ENCODE measurements at regions not wholly inside any gene's neighbourhood (a gene's known extent, or its start where the extent isn't known, plus 50 kb on each side); places are given as distances from the start of the nearest gene placed in this dataset.

GRCh38 chr2:81250270-81250669, 945.7 kb upstream of the LRRTM1 start:
- H3F3A ChIP-seq (ENCODE audit: insufficient read depth) = no peaks in the 10 kb centered on the region
- H2AFZ ChIP-seq (ENCODE audit: low read depth, low read length, severe bottlenecking) = no peak overlapping the region
- TF ChIP-seq CTCF (IDR thresholded peaks at IDR 0.05; ENCODE audit: insufficient read depth, low read length, poor library complexity, severe bottlenecking) = no peak
- no peak for TF ChIP-seq EZH2phosphoT487 (conservative IDR thresholded peaks at IDR 0.05; ENCODE audit: low read length)
- H3K27ac ChIP-seq (ENCODE audit: low read depth, low read length) = no peak overlapping the region
- H3K4me3 ChIP-seq (ENCODE audit: insufficient read depth, low read length, poor library complexity, severe bottlenecking) = no peak overlapping the region
- H4K20me1 ChIP-seq (ENCODE audit: low read depth, low read length) = no peaks in the 10 kb centered on the region
- no peak overlapping the region for H3K4me2 ChIP-seq (ENCODE audit: low read depth, low read length, poor library complexity, severe bottlenecking)
- no peak overlapping the region for H3K9ac ChIP-seq (ENCODE audit: low read length)
- H3K79me2 ChIP-seq (ENCODE audit: insufficient read depth, low read length) = no peaks in the 10 kb centered on the region
- no peaks in the 10 kb centered on the region for H3K27me3 ChIP-seq (ENCODE audit: low read length)
- no peaks in the 10 kb centered on the region for H3K36me3 ChIP-seq (ENCODE audit: low read length)
- H3K9me3 ChIP-seq (ENCODE audit: insufficient read depth, low read length) = no peaks in the 10 kb centered on the region
- H3K9me2 ChIP-seq (replicated peaks; ENCODE audit: insufficient read depth, low read length) = no peaks in the 10 kb centered on the region

- Histone ChIP-seq H3K9me3 (ENCODE audit: insufficient read depth, low read length) (no peaks in the 10 kb centered on the region), H3K9me2 (replicated peaks; ENCODE audit: insufficient read depth, low read length) (no peaks in the 10 kb centered on the region), H3K79me2 (ENCODE audit: insufficient read depth, low read length) (no peaks in the 10 kb centered on the region), H3K9ac (ENCODE audit: low read length) (no peak overlapping the region), H3K4me2 (ENCODE audit: low read depth, low read length, poor library complexity, severe bottlenecking) (no peak overlapping the region), H3K36me3 (ENCODE audit: low read length) (no peaks in the 10 kb centered on the region), H3F3A (ENCODE audit: insufficient read depth) (no peaks in the 10 kb centered on the region), H3K27me3 (ENCODE audit: low read length) (no peaks in the 10 kb centered on the region), H2AFZ (ENCODE audit: low read depth, low read length, severe bottlenecking) (no peak overlapping the region), H4K20me1 (ENCODE audit: low read depth, low read length) (no peaks in the 10 kb centered on the region), H3K4me3 (ENCODE audit: insufficient read depth, low read length, poor library complexity, severe bottlenecking) (no peak overlapping the region), H3K27ac (ENCODE audit: low read depth, low read length) (no peak overlapping the region)
- TF ChIP-seq CTCF (IDR thresholded peaks at IDR 0.05; ENCODE audit: insufficient read depth, low read length, poor library complexity, severe bottlenecking) = no peak
- TF ChIP-seq EZH2phosphoT487 (conservative IDR thresholded peaks at IDR 0.05; ENCODE audit: low read length) = no peak
Measured at GRCh38 chr2:81249152-81249551, 944.6 kb upstream of the LRRTM1 start.

GRCh38 chr2:81247648-81248047, 943.1 kb upstream of the LRRTM1 start:
- TF ChIP-seq EZH2phosphoT487 (conservative IDR thresholded peaks at IDR 0.05; ENCODE audit: low read length) (no peak), CTCF (IDR thresholded peaks at IDR 0.05; ENCODE audit: insufficient read depth, low read length, poor library complexity, severe bottlenecking) (no peak)
- H3K9ac ChIP-seq (ENCODE audit: low read length) = no peak overlapping the region
- H3K4me3 ChIP-seq (ENCODE audit: insufficient read depth, low read length, poor library complexity, severe bottlenecking) = no peak overlapping the region
- H3K9me2 ChIP-seq (replicated peaks; ENCODE audit: insufficient read depth, low read length) = no peaks in the 10 kb centered on the region
- no peaks in the 10 kb centered on the region for H3K27me3 ChIP-seq (ENCODE audit: low read length)
- no peaks in the 10 kb centered on the region for H3K36me3 ChIP-seq (ENCODE audit: low read length)
- H3K4me2 ChIP-seq (ENCODE audit: low read depth, low read length, poor library complexity, severe bottlenecking) = no peak overlapping the region
- no peaks in the 10 kb centered on the region for H3K79me2 ChIP-seq (ENCODE audit: insufficient read depth, low read length)
- no peak overlapping the region for H2AFZ ChIP-seq (ENCODE audit: low read depth, low read length, severe bottlenecking)
- no peak overlapping the region for H3K27ac ChIP-seq (ENCODE audit: low read depth, low read length)
- no peaks in the 10 kb centered on the region for H3F3A ChIP-seq (ENCODE audit: insufficient read depth)
- no peaks in the 10 kb centered on the region for H4K20me1 ChIP-seq (ENCODE audit: low read depth, low read length)
- H3K9me3 ChIP-seq (ENCODE audit: insufficient read depth, low read length) = no peaks in the 10 kb centered on the region

- no peaks in the 10 kb centered on the region for H3K79me2 ChIP-seq (ENCODE audit: insufficient read depth, low read length)
- H3K9ac ChIP-seq (ENCODE audit: low read length) = no peak overlapping the region
- no peaks in the 10 kb centered on the region for H3F3A ChIP-seq (ENCODE audit: insufficient read depth)
- H3K27me3 ChIP-seq (ENCODE audit: low read length) = no peaks in the 10 kb centered on the region
- no peak overlapping the region for H2AFZ ChIP-seq (ENCODE audit: low read depth, low read length, severe bottlenecking)
- no peak for TF ChIP-seq EZH2phosphoT487 (conservative IDR thresholded peaks at IDR 0.05; ENCODE audit: low read length)
- no peak for TF ChIP-seq CTCF (IDR thresholded peaks at IDR 0.05; ENCODE audit: insufficient read depth, low read length, poor library complexity, severe bottlenecking)
- no peaks in the 10 kb centered on the region for H3K36me3 ChIP-seq (ENCODE audit: low read length)
- no peak overlapping the region for H3K4me3 ChIP-seq (ENCODE audit: insufficient read depth, low read length, poor library complexity, severe bottlenecking)
- no peak overlapping the region for H3K4me2 ChIP-seq (ENCODE audit: low read depth, low read length, poor library complexity, severe bottlenecking)
- no peaks in the 10 kb centered on the region for H4K20me1 ChIP-seq (ENCODE audit: low read depth, low read length)
- H3K9me2 ChIP-seq (replicated peaks; ENCODE audit: insufficient read depth, low read length) = no peaks in the 10 kb centered on the region
- no peaks in the 10 kb centered on the region for H3K9me3 ChIP-seq (ENCODE audit: insufficient read depth, low read length)
- H3K27ac ChIP-seq (ENCODE audit: low read depth, low read length) = no peak overlapping the region
Measured at GRCh38 chr2:81242501-81242900, 937.9 kb upstream of the LRRTM1 start.

Measured in SU-DHL-6 (cell line).